Cardiac muscle cell (in vitro differentiated cells and primary cell): ENCODE measurements at regions not wholly inside any gene's neighbourhood (a gene's known extent, or its start where the extent isn't known, plus 50 kb on each side); places are given as distances from the start of the nearest gene placed in this dataset.

Experiments used
- DNase-seq, 2 donors: peaks; one replicate each; pipeline versions ENCODE4 v3.0.0 to v3.0.0-alpha.2; 2010 to 2017; ENCODE audit warnings: low read depth in 1 of 2, low spot score in 1 of 2
- H3K27ac ChIP-seq: fragments of 200-600 bp; sonication (generic); 2 replicates; pipeline ENCODE4 v1.5.1; 2016
- H3K27me3 ChIP-seq: fragments of 200-600 bp; sonication (generic); 2 replicates; pipeline ENCODE4 v1.6.0; 2016; ENCODE audit warnings: control low read depth
- H3K36me3 ChIP-seq: fragments of 200-600 bp; sonication (generic); 2 replicates; pipeline ENCODE4 v1.5.1; 2016; ENCODE audit warnings: control low read depth
- H3K4me1 ChIP-seq: fragments of 200-600 bp; sonication (generic); 2 replicates; pipeline ENCODE4 v1.8.1; 2017; ENCODE audit warnings: low read depth, mild to moderate bottlenecking, mixed run types
- H3K4me3 ChIP-seq: fragments of 200-600 bp; sonication (generic); 2 replicates; pipeline ENCODE4 v1.5.1; 2016; ENCODE audit warnings: mild to moderate bottlenecking
- H3K9me3 ChIP-seq: fragments of 200-600 bp; sonication (generic); 2 replicates; pipeline ENCODE4 v1.5.1; 2017; ENCODE audit warnings: low read depth, mild to moderate bottlenecking, control low read depth
- CTCF ChIP-seq: IDR thresholded peaks from 2 replicates; pipeline ENCODE4 v1.5.1; 2012; ENCODE audit warnings: low read depth, mild to moderate bottlenecking, low read length

- Histone ChIP-seq H3K27ac (no peak overlapping the region), H3K9me3 (no peaks in the 10 kb centered on the region), H3K4me3 (no peak overlapping the region), H3K27me3 (no peaks in the 10 kb centered on the region), H3K4me1 (peaks cover 3% of the 10 kb centered on the region), H3K36me3 (no peaks in the 10 kb centered on the region)
- no peak for DNase-seq
- TF ChIP-seq CTCF: no peak
Observed at GRCh38 chr6:159107451-159108260, 61.5 kb upstream of the FNDC1 start.

- H3K4me1 ChIP-seq: peaks cover 3% of the 10 kb centered on the region
- peak; percentile 67 to 71 for DNase-seq
- H3K9me3 ChIP-seq: no peaks in the 10 kb centered on the region
- H3K4me3 ChIP-seq: no peak overlapping the region
- no peaks in the 10 kb centered on the region for H3K27me3 ChIP-seq
- no peaks in the 10 kb centered on the region for H3K36me3 ChIP-seq
- no peak for TF ChIP-seq CTCF
- H3K27ac ChIP-seq: no peak overlapping the region
Observed at GRCh38 chr6:159106627-159107241, 61.9 kb upstream of the TAGAP start.

- Histone ChIP-seq H3K27me3 (no peaks in the 10 kb centered on the region), H3K4me3 (no peak overlapping the region), H3K36me3 (no peaks in the 10 kb centered on the region), H3K9me3 (no peaks in the 10 kb centered on the region), H3K4me1 (peaks cover 3% of the 10 kb centered on the region), H3K27ac (no peak overlapping the region)
- DNase-seq: no peak
- no peak for TF ChIP-seq CTCF
Observed at GRCh38 chr6:159105716-159106115, 60.9 kb upstream of the TAGAP start.

- DNase-seq: no peak
- H3K36me3 ChIP-seq: no peaks in the 10 kb centered on the region
Observed at GRCh38 chr6:159104931-159105330, 60.1 kb upstream of the TAGAP start.

GRCh38 chr6:159104163-159104925, 59.6 kb upstream of the TAGAP start:
- H3K4me1 ChIP-seq: peaks cover 3% of the 10 kb centered on the region
- TF ChIP-seq CTCF: peak; percentile 99
- no peak overlapping the region for H3K27ac ChIP-seq

More at GRCh38 chr6:159104931-159105330, 60.1 kb upstream of the TAGAP start:
- Histone ChIP-seq H3K4me3 (no peak overlapping the region), H3K27me3 (no peaks in the 10 kb centered on the region), H3K9me3 (no peaks in the 10 kb centered on the region), H3K27ac (no peak overlapping the region), H3K4me1 (peaks cover 3% of the 10 kb centered on the region)
- no peak for TF ChIP-seq CTCF

More at GRCh38 chr6:159104163-159104925, 59.6 kb upstream of the TAGAP start:
- Histone ChIP-seq H3K9me3 (no peaks in the 10 kb centered on the region), H3K36me3 (no peaks in the 10 kb centered on the region), H3K4me3 (no peak overlapping the region), H3K27me3 (no peaks in the 10 kb centered on the region)
- peak; percentile 67 to 73 for DNase-seq
